GM12873 (cell line): ENCODE measurements at regions not wholly inside any gene's neighbourhood (a gene's known extent, or its start where the extent isn't known, plus 50 kb on each side); places are given as distances from the start of the nearest gene placed in this dataset.

Experiments
- TF ChIP-seq, protein P1 (sequence below): IDR thresholded peaks from 2 replicates; pipeline ENCODE4 v1.5.1; 2012; ENCODE audit warnings: low read depth, mild to moderate bottlenecking, moderate library complexity, low read length, control low read depth; ENCODE audit not compliant: insufficient read depth; ENCODE audit errors: missing control alignments

DNA sequence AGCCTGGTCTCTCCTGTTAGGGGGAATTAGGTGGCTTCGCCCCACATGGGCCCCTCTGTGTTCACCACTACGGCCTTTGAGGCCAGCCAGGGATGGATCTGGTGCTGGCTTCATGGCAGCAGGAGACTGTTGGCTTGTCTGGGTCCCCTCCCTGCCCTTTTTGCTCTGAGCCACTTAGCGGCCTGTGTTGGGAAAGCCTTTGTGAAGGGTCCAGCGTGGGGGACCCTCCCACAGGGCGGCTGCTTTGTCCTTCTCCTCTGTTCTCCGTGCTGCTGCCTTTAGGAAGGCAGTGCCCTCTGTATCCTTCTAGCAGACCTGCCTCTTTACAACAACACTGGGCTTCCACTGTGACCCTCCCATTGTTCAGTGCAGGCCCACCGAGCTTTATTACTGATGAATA is 118.4 kb downstream of the TSN start:
- TF ChIP-seq, protein P1, sequence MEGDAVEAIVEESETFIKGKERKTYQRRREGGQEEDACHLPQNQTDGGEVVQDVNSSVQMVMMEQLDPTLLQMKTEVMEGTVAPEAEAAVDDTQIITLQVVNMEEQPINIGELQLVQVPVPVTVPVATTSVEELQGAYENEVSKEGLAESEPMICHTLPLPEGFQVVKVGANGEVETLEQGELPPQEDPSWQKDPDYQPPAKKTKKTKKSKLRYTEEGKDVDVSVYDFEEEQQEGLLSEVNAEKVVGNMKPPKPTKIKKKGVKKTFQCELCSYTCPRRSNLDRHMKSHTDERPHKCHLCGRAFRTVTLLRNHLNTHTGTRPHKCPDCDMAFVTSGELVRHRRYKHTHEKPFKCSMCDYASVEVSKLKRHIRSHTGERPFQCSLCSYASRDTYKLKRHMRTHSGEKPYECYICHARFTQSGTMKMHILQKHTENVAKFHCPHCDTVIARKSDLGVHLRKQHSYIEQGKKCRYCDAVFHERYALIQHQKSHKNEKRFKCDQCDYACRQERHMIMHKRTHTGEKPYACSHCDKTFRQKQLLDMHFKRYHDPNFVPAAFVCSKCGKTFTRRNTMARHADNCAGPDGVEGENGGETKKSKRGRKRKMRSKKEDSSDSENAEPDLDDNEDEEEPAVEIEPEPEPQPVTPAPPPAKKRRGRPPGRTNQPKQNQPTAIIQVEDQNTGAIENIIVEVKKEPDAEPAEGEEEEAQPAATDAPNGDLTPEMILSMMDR, result no peak

DNA sequence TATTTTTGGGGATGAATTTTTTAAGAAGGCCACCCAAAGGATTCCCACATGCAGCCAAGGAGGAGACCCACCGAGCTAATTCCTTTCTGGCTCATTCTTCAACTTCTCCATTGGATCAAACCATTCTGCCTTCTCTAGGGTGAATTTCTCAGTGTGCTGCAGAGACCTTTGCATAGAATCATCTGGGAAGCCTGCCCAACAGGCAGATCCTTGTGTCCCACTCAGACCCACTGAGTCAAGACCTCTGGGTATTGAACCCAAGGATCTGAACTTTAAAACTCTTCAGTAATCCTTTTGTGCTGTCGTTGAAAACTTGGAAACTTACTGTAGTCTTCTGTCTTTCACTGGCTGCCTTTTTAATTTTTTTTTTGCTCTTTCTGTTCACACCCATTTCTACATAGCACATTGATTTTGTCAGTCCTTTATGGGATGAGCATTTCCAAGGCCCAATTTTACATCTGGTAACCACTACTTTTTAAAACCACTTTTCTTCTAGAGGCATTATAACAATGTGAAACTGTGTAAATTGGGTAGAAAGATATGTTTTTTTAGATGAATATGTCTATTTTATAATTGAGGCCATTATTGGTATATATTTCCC is 120.2 kb downstream of the TSN start:
- TF ChIP-seq, protein P1, result no peak

DNA sequence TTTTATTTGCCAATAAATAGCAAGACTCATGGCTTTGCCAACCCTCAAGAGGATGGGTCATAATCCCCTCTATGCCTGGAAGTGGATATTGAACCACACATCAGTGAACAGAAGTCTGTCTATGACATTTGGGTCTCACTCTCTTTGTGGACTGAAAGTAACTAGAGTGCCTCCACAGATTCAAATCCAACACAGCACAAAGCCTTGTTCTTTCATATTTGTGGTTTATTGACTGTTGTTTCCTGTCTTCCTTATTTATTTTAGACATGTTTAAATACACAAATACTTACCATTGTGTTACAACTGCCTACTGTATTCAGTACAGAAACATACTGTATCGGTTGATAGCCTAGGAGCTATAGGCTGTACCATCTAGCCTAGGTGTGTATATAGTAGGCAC is 121.9 kb downstream of the TSN start:
- TF ChIP-seq, protein P1, result no peak

DNA sequence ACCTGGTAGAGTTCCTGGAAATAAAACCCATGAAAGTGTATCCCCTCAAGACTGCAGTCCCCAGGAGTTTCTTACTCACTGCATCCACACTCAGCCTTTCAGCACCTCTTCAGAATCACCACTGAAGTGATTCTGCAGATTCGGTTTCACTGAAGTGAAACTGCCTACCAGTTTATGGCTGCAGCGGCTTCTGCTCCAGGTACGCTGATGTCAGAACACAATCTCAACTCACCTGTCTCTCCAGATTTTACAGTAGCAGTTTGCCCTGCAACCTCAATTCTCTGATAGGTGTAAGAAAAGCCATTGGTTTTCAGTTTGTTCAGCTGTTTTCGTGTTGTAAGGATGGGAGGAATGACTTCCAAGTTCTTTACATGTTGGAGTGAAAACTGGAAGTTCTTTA is 124.8 kb downstream of the TSN start:
- TF ChIP-seq, protein P1, result no peak

DNA sequence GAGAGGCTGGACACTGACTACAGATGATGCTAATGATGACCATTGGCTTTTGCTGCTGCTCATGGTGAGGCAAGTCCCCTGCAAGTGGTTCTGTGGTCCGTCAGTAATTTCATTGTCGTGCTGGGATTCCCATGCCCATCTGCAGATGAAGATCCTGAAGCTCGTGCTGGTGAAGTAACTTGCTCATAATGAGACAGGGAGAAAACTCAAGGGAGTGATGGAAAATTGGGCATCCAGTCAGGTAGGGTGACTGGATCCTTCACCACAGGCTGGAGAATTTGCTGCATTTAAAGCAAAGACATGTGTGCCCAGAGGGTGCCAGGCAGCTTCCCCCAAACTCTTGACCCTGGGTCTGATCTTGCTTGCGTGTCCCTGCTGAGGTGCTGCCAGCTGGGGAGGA is 125.6 kb downstream of the TSN start:
- TF ChIP-seq, protein P1, result no peak

DNA sequence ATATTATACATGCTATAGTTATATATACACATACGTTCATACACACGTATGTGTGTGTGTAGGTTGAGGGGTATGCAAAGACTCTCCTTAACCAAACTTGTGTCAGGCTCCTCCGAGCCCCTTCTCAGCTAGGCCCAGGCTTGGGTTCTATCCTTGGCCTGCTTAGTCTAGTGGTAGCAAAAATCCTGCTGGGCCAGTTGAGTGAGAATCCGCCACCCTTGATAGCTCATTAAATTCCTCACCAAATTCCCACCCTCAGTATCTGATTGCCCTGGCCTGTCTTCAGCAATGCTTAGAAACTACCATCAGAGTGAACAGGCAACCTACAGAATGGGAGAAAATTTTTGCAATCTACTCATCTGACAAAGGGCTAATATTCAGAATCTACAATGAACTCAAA is 126.5 kb downstream of the TSN start:
- TF ChIP-seq, protein P1, result no peak

DNA sequence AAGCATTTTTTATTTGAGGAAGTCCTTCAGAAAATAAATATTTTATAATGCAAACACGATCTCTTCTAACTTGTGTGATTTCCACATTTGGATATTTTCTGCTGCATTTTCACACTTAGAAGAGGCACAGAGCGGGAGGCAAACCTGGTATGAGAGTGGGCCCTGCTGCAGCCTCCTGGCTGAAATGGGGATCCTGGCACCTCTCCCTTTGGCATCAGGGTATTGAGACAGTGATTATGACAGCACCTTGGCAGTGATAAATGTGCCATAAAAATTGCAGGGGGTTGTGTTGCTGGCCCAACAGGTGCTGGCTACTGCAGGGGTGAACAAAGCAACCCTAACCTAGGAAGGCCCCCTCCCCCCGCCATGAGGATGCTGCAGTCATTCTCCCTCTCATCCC is 128.6 kb downstream of the TSN start:
- TF ChIP-seq, protein P1, result no peak
